Smooth muscle cell (in vitro differentiated cells): ENCODE measurements at regions not wholly inside any gene's neighbourhood (a gene's known extent, or its start where the extent isn't known, plus 50 kb on each side); places are given as distances from the start of the nearest gene placed in this dataset.

Experiments used
- DNase-seq: peaks from one replicate; lab custom pipeline; 2025; ENCODE audit not compliant: unreplicated experiment; lab: John Stamatoyannopoulos, UW
- H2AFZ ChIP-seq: fragments of 200-600 bp; sonication (generic); 2 replicates; pipeline ENCODE4 v1.6.0; 2016; ENCODE audit warnings: antibody characterized with exemption, low read depth, mild to moderate bottlenecking
- H3F3A ChIP-seq: fragments of 200-600 bp; sonication (generic); 2 replicates; pipeline ENCODE4 v1.6.0; 2017; ENCODE audit warnings: antibody characterized with exemption, low read depth
- H3K27ac ChIP-seq: fragments of 200-600 bp; sonication (generic); 2 replicates; pipeline ENCODE4 v1.5.1; 2016; ENCODE audit warnings: low read depth, mild to moderate bottlenecking
- H3K27me3 ChIP-seq: fragments of 200-600 bp; sonication (generic); 2 replicates; pipeline ENCODE4 v1.6.1; 2016; ENCODE audit warnings: low read depth, mild to moderate bottlenecking
- H3K36me3 ChIP-seq: fragments of 200-600 bp; sonication (generic); 2 replicates; pipeline ENCODE4 v1.5.1; 2016; ENCODE audit warnings: low read depth
- H3K4me1 ChIP-seq: fragments of 200-600 bp; sonication (generic); 2 replicates; pipeline ENCODE4 v1.5.1; 2016; ENCODE audit warnings: low read depth
- H3K4me2 ChIP-seq: fragments of 200-600 bp; sonication (generic); 2 replicates; pipeline ENCODE4 v1.6.0; 2016; ENCODE audit warnings: mild to moderate bottlenecking
- H3K4me3 ChIP-seq: fragments of 200-600 bp; sonication (generic); 2 replicates; pipeline ENCODE4 v1.5.1; 2016; ENCODE audit warnings: mild to moderate bottlenecking
- H3K79me2 ChIP-seq: fragments of 200-600 bp; sonication (generic); 2 replicates; pipeline ENCODE4 v1.6.0; 2016; ENCODE audit warnings: low read depth, mild to moderate bottlenecking
- H3K9ac ChIP-seq: fragments of 200-600 bp; sonication (generic); 2 replicates; pipeline ENCODE4 v1.6.0; 2016; ENCODE audit warnings: low read depth
- H3K9me3 ChIP-seq: fragments of 200-600 bp; sonication (generic); replicated peaks from 2 replicates; pipeline ENCODE4 v1.5.1; 2016; ENCODE audit warnings: low read depth
- H4K20me1 ChIP-seq: fragments of 200-600 bp; sonication (generic); 2 replicates; pipeline ENCODE4 v1.6.0; 2016; ENCODE audit warnings: low read depth
- CTCF ChIP-seq: fragments of 200-600 bp; sonication (generic); IDR thresholded peaks from 2 replicates; pipeline ENCODE4 v1.5.1; 2017; ENCODE audit warnings: borderline replicate concordance, mild to moderate bottlenecking, antibody characterized with exemption; ENCODE audit not compliant: insufficient read depth, poor library complexity, severe bottlenecking
- WGBS: methylation state at CpG from one replicate; pipeline ENCODE4 v1.1.7; 2016; ENCODE audit warnings: low lambda C conversion rate; 5-methylcytosine and 5-hydroxymethylcytosine counted together

DNA sequence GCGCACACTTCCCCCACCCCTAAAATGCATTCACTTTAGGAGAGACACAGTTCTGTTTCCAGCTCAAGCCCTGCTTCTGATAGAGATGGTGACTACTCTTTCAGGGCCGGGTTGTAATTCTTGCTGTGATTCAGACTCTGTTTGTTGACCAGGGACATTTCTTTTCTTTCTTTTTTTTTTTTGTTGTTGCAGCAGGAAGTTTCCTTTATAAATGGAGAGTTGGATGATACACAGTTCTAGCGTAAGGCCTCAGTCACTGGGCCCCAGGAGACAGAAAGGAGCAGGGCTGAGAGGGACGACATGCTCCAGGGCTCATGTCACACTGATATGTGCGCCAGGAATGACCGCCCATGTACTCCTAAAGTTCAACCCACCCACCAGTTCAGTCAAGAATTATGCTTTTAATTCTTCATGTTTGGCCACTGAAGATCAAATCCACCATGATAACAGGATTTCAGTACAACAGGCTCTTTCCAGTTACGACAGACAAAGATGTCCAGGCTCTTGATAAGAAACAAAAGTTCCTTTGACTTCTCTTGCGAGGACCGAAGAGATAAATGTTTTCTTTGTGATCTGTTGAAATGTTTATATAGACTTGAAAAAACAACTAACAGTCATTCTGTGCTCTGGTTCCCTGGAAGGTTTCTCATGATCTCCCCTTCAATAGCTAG is 142.5 kb downstream of the CD164 start:
- peak overlapping the region; percentile 44 for H3K27ac ChIP-seq
- H2AFZ ChIP-seq, result peak overlapping the region; percentile 59
- H4K20me1 ChIP-seq, result no peaks in the 10 kb centered on the region
- H3K4me2 ChIP-seq, result peak overlapping the region; percentile 31
- no peak for DNase-seq
- H3K36me3 ChIP-seq, result no peaks in the 10 kb centered on the region
- H3K4me1 ChIP-seq, result peaks cover 3% of the 10 kb centered on the region
- no peak overlapping the region for H3K9ac ChIP-seq
- 38% methylated on average over 9 of the region's 9 CpGs for WGBS
- no peaks in the 10 kb centered on the region for H3K27me3 ChIP-seq
- H3K4me3 ChIP-seq, result no peak overlapping the region
- no peaks in the 10 kb centered on the region for H3F3A ChIP-seq
- no peaks in the 10 kb centered on the region for H3K79me2 ChIP-seq
- H3K9me3 ChIP-seq, result no peaks in the 10 kb centered on the region
- no peak for TF ChIP-seq CTCF

DNA sequence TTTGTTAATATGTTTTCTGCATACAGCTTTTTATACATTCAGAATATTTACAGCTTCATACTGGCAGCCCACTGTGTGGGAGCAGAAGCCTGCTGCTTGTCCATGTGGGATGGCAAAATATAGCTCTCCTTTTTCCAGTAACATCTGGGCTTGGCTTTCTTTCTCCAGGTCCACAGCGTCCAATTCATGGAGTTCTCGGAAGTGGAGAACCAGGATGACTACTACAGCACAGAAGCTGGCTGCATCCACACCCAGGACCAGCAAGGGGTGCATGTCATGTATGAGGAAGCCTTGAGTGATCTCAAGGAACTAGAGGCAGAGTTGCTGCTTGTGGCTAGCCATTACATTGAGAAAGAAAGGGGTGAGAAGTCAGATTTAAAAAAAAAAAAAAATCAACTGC is 143.1 kb downstream of the CD164 start:
- Histone ChIP-seq H3K9me3 (no peaks in the 10 kb centered on the region), H3K27me3 (no peaks in the 10 kb centered on the region), H3K79me2 (no peaks in the 10 kb centered on the region), H3K4me1 (peaks cover 3% of the 10 kb centered on the region), H3K27ac (peak overlapping the region; percentile 33), H2AFZ (no peak overlapping the region), H3F3A (no peaks in the 10 kb centered on the region), H4K20me1 (no peaks in the 10 kb centered on the region), H3K36me3 (no peaks in the 10 kb centered on the region), H3K4me3 (no peak overlapping the region), H3K4me2 (peak overlapping the region; percentile 31), H3K9ac (no peak overlapping the region)
- TF ChIP-seq CTCF, result no peak
- 83% methylated on average over 2 of the region's 2 CpGs for WGBS
- no peak for DNase-seq

DNA sequence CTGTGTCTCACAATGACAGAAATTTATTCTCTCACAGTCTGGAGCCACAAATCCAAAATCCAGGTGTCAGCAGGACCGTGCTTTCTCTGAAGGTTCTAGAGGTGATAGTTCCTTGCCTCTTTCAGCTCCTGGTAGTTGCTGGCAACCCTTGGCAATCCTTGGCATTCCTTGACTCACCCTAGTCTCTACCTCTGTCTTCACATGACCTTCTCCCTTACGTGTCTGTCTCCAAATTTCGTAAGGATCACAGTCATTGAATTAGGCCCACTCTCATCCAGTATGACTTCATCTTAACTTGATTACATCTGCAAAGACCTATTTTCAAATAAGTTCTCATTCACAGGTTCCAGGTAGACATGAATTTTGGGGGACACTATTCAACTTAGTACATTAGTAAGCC is 143.1 kb downstream of the CEP57L1 start:
- H3K27ac ChIP-seq, result peak overlapping the region; percentile 33
- no peaks in the 10 kb centered on the region for H3K36me3 ChIP-seq
- no peak for TF ChIP-seq CTCF
- H4K20me1 ChIP-seq, result no peaks in the 10 kb centered on the region
- H3K4me1 ChIP-seq, result peaks cover 3% of the 10 kb centered on the region
- H3K9me3 ChIP-seq, result no peaks in the 10 kb centered on the region
- no peaks in the 10 kb centered on the region for H3F3A ChIP-seq
- no peak overlapping the region for H3K4me3 ChIP-seq
- 95% methylated on average over 3 of the region's 3 CpGs for WGBS
- H3K27me3 ChIP-seq, result no peaks in the 10 kb centered on the region
- no peak overlapping the region for H2AFZ ChIP-seq
- no peak overlapping the region for H3K4me2 ChIP-seq
- H3K9ac ChIP-seq, result no peak overlapping the region
- H3K79me2 ChIP-seq, result no peaks in the 10 kb centered on the region
- no peak for DNase-seq

DNA sequence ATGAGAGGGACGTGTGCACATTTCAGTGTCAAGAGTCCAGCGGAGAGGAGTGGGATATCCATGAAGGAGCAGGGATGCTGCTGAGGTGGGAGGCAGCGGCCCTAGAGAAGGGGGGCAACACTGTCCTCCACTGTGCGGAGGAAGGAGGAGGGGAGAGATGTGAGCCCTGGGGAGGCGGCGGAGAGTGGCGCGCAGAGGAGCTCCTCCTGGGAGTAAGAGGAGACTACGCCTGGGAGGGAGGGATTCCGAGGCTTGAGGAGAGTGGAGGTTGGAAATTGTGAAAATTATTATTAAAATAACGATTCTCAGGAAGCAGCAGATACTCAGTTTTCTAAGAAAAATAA is 142.7 kb downstream of the CEP57L1 start:
- WGBS, result 89% methylated on average over 11 of the region's 11 CpGs
- Histone ChIP-seq H2AFZ (no peak overlapping the region), H3K9ac (no peak overlapping the region), H3K9me3 (no peaks in the 10 kb centered on the region), H3K4me3 (no peak overlapping the region), H3F3A (no peaks in the 10 kb centered on the region), H4K20me1 (no peaks in the 10 kb centered on the region), H3K27ac (no peak overlapping the region), H3K79me2 (no peaks in the 10 kb centered on the region), H3K36me3 (no peaks in the 10 kb centered on the region), H3K4me2 (no peak overlapping the region), H3K27me3 (no peaks in the 10 kb centered on the region), H3K4me1 (peaks cover 3% of the 10 kb centered on the region)
- TF ChIP-seq CTCF, result no peak
- no peak for DNase-seq
